ENCODE measurements at regions not wholly inside any gene's neighbourhood (a gene's known extent, or its start where the extent isn't known, plus 50 kb on each side); places are given as distances from the start of the nearest gene placed in this dataset.

GRCh38 chr11:8838248-8838647 lies 72.7 kb upstream of the AKIP1 start (continued):
- TF ChIP-seq USF1 (IDR thresholded peaks at IDR 0.05; ENCODE audit: borderline replicate concordance, low read depth) = no peak

- ChIA-PET POLR2A (no interaction called here), CTCF (interaction anchor here (1.4 to 1.6 kb wide), 2 partner anchors 13 to 151 kb away, joined by 4 to 5 read pairs; no protein-coding TSS in a partner anchor)
- peaks cover 53% of the 10 kb centered on the region for H3K79me2 ChIP-seq (ENCODE audit: insufficient read depth)
- peaks cover 12% of the 10 kb centered on the region for H3F3A ChIP-seq (replicated peaks; ENCODE audit: insufficient read depth)
- H3K9ac ChIP-seq = no peak overlapping the region
- peak overlapping the region in 1 of 2 experiments; percentile 37; a peak in 1 of 4 replicates for H3K27ac ChIP-seq (ENCODE audit: low read depth in 2 of 2, low read length in 1 of 2)
- no peak for DNase-seq
- H4K20me1 ChIP-seq (ENCODE audit: insufficient read depth) = peaks cover 17% of the 10 kb centered on the region; the same call in 1 of the 2 replicates
- no peaks in the 10 kb centered on the region for H3K9me3 ChIP-seq
- H3K9me2 ChIP-seq = no peaks in the 10 kb centered on the region
- peaks cover 3 to 6% of the 10 kb centered on the region in 2 experiments; a peak in 3 of 4 replicates for H3K4me1 ChIP-seq (ENCODE audit: control insufficient read depth in 1 of 2, insufficient read depth in 2 of 2, low read depth in 1 of 2, low read length in 1 of 2)
- H3K4me3 ChIP-seq (ENCODE audit: low read depth in 2 of 2, low read length in 1 of 2) = no peak overlapping the region
- no peak overlapping the region for H3K4me2 ChIP-seq
- no peak overlapping the region for H2AFZ ChIP-seq (ENCODE audit: low read depth)
- WGBS (ENCODE audit: low lambda C conversion rate) = 50% methylated on average over 1 of the region's 1 CpG
- TF ChIP-seq USF1 (IDR thresholded peaks at IDR 0.05; ENCODE audit: borderline replicate concordance, low read depth) = no peak
- no peak for TF ChIP-seq CHD2 (IDR thresholded peaks at IDR 0.05; ENCODE audit: low read length, partially characterized antibody)
- TF ChIP-seq TCF12 (IDR thresholded peaks at IDR 0.05) = no peak
- TF ChIP-seq FOXM1 (IDR thresholded peaks at IDR 0.05; ENCODE audit: low read depth) = no peak
- TF ChIP-seq POLR2AphosphoS5 (IDR thresholded peaks at IDR 0.05; ENCODE audit: low read depth, low read length) = no peak
- no peak for TF ChIP-seq RXRA (IDR thresholded peaks at IDR 0.05; ENCODE audit: borderline replicate concordance, low read depth)
- no peak for TF ChIP-seq USF2 (IDR thresholded peaks at IDR 0.05; ENCODE audit: borderline replicate concordance, low read depth, low read length)
- TF ChIP-seq TEAD4 (IDR thresholded peaks at IDR 0.05; ENCODE audit: borderline replicate concordance, insufficient read depth) = no peak
- no peak for TF ChIP-seq MEF2A (IDR thresholded peaks at IDR 0.05; ENCODE audit: borderline replicate concordance, low read depth)
- no peak for TF ChIP-seq FOSL2 (IDR thresholded peaks at IDR 0.05; ENCODE audit: borderline replicate concordance, low read depth)
- no peak for TF ChIP-seq MAX (IDR thresholded peaks at IDR 0.05; ENCODE audit: low read depth)
- no peak for TF ChIP-seq IRF3 (IDR thresholded peaks at IDR 0.05; ENCODE audit: low read depth, low read length)
- no peak for TF ChIP-seq REST (IDR thresholded peaks at IDR 0.05; ENCODE audit: low read depth, low read length)
- no peak for TF ChIP-seq SIN3A (IDR thresholded peaks at IDR 0.05; ENCODE audit: borderline replicate concordance, low read depth, low read length)
- no peak for TF ChIP-seq NFIC (IDR thresholded peaks at IDR 0.05; ENCODE audit: borderline replicate concordance)
- no peak for TF ChIP-seq FOXJ3 (CRISPR knock-in tag; IDR thresholded peaks at IDR 0.05)
- no peak for TF ChIP-seq EZH2phosphoT487 (IDR thresholded peaks at IDR 0.05; ENCODE audit: borderline replicate concordance, low read depth)
- TF ChIP-seq MXI1 (IDR thresholded peaks at IDR 0.05; ENCODE audit: low read depth, low read length) = no peak
- TF ChIP-seq YY1 (IDR thresholded peaks at IDR 0.05; ENCODE audit: low read depth) = no peak
- TF ChIP-seq TAF1 (IDR thresholded peaks at IDR 0.05; ENCODE audit: borderline replicate concordance, low read depth, low read length) = no peak
- H3K27me3 ChIP-seq (ENCODE audit: insufficient read depth) = no peaks in the 10 kb centered on the region
- no peaks in the 10 kb centered on the region for H3K36me3 ChIP-seq (replicated peaks in 1 of 2; ENCODE audit: control insufficient read depth in 1 of 2, insufficient read depth in 2 of 2, low read length in 1 of 2)
Measured at GRCh38 chr11:8839306-8839956, 71.6 kb upstream of the AKIP1 start.
